RWPE1 (cell line): ENCODE measurements at regions not wholly inside any gene's neighbourhood (a gene's known extent, or its start where the extent isn't known, plus 50 kb on each side); places are given as distances from the start of the nearest gene placed in this dataset.

Experiments
- CTCF ChIA-PET: fragments of 350-600 bp; sonication (Branson Sonifier 250); formaldehyde crosslinking; extraction: SDS; loops from one replicate; lab custom pipeline; 2021; lab: Yijun Ruan, JAX
- POLR2A ChIA-PET: fragments of 400-600 bp; formaldehyde crosslinking; extraction: SDS; loops from one replicate; lab custom pipeline; 2020; ENCODE audit warnings: antibody characterized with exemption; ENCODE audit not compliant: low non-redundant PET; lab: Yijun Ruan, JAX
- DNase-seq: peaks from one replicate; pipeline ENCODE4 v3.0.0; 2012; ENCODE audit warnings: low spot score
- H3K27ac ChIP-seq: fragments of 450-650 bp; 2 replicates; pipeline ENCODE4 v1.5.1; 2017
- CTCF ChIP-seq: fragments of 450-650 bp; conservative IDR thresholded peaks from 2 replicates; pipeline ENCODE4 v1.5.1; 2017; ENCODE audit warnings: low read depth, mild to moderate bottlenecking

GRCh38 chr3:43194490-43195114, 88.7 kb upstream of the POMGNT2 start:
- no peak overlapping the region for H3K27ac ChIP-seq
- CTCF ChIA-PET: interaction anchor here (0.7 kb wide), 1 partner anchor 77 kb away, joined by 3 read pairs; no protein-coding TSS in a partner anchor
- no peak for DNase-seq
- TF ChIP-seq CTCF: no peak
- POLR2A ChIA-PET: no interaction called here

- TF ChIP-seq CTCF: no peak
- no peak for DNase-seq
- no peak overlapping the region for H3K27ac ChIP-seq
- ChIA-PET POLR2A (no interaction called here), CTCF (interaction anchor here (0.7 kb wide), 1 partner anchor 77 kb away, joined by 3 read pairs; no protein-coding TSS in a partner anchor)
Observed at GRCh38 chr3:43194069-43194468, 88.2 kb upstream of the POMGNT2 start.

- H3K27ac ChIP-seq: no peak overlapping the region
- TF ChIP-seq CTCF: no peak
- ChIA-PET POLR2A (no interaction called here), CTCF (no interaction called here)
- no peak for DNase-seq
Observed at GRCh38 chr3:43192028-43192427, 86.1 kb upstream of the POMGNT2 start.

GRCh38 chr3:43191116-43191515, 85.2 kb upstream of the POMGNT2 start:
- CTCF ChIA-PET: no interaction called here
- H3K27ac ChIP-seq: peak overlapping the region; percentile 51; the same call in 1 of the 2 replicates
- POLR2A ChIA-PET: no interaction called here
- no peak for TF ChIP-seq CTCF
- no peak for DNase-seq

- H3K27ac ChIP-seq: peak overlapping the region; percentile 71; the same call in 1 of the 2 replicates
- TF ChIP-seq CTCF: no peak
- ChIA-PET CTCF (no interaction called here), POLR2A (no interaction called here)
- DNase-seq: no peak
Observed at GRCh38 chr3:43190670-43191069, 84.8 kb upstream of the POMGNT2 start.

- ChIA-PET POLR2A (no interaction called here), CTCF (interaction anchor here (0.7 kb wide), 1 partner anchor 13 kb away, joined by 4 read pairs; no protein-coding TSS in a partner anchor)
- no peak for TF ChIP-seq CTCF
- H3K27ac ChIP-seq: no peak overlapping the region
- no peak for DNase-seq
Observed at GRCh38 chr3:43187836-43188479, 82.1 kb upstream of the POMGNT2 start.
